HCT116 (cell line): ENCODE measurements at regions not wholly inside any gene's neighbourhood (a gene's known extent, or its start where the extent isn't known, plus 50 kb on each side); places are given as distances from the start of the nearest gene placed in this dataset.

Experiments used
- ATAC-seq: fragments of 200-7000 bp; cut with Tn5 transposase; 2 replicates; pipeline ENCODE4 v1.9.1; 2020; ENCODE audit warnings: mild to moderate bottlenecking, moderate library complexity
- BruUV-seq: library from RNA; stranded (reverse); fragments of 400-500 nt; replicated peaks from 2 replicates; lab custom pipeline; 2021; lab: Mats Ljungman, UMichigan
- CTCF ChIA-PET: fragments of 300-600 bp; sonication (Branson Sonifier 250); formaldehyde crosslinking; loops from one replicate; lab custom pipeline; 2021; ENCODE audit warnings: antibody characterized with exemption; lab: Charles Lee
- POLR2A ChIA-PET: fragments of 300-600, 350-600 bp; sonication (Branson Sonifier 250); formaldehyde crosslinking; loops from one replicate; lab custom pipeline; 2021; ENCODE audit warnings: antibody characterized with exemption; lab: Charles Lee
- RAD21 ChIA-PET, 2 experiments: fragments of 300-600 bp; sonication (Branson Sonifier 250); formaldehyde crosslinking; loops; one replicate each; lab custom pipeline; 2023; ENCODE audit warnings: low total read pairs in 2 of 2; ENCODE audit not compliant: uncharacterized antibody in 2 of 2, unreplicated experiment in 2 of 2, low non-redundant PET in 1 of 2; lab: Charles Lee
- DNase-seq: peaks from one replicate; pipeline ENCODE4 v3.0.0-alpha.2; 2010; ENCODE audit warnings: low read depth, low spot score
- H2AFZ ChIP-seq: fragments of 200-600 bp; shearing (Covaris generic), sonication (generic); 2 replicates; pipeline ENCODE4 v1.6.1; 2017; ENCODE audit warnings: low read depth, mixed run types, mixed read lengths, antibody characterized with exemption, low read length; ENCODE audit not compliant: poor library complexity, severe bottlenecking
- H3K27ac ChIP-seq: 2 replicates; pipeline ENCODE4 v1.5.1; 2012; ENCODE audit warnings: low read depth, low read length
- H3K27me3 ChIP-seq: fragments of 200-600 bp; sonication (generic); 2 replicates; pipeline ENCODE4 v1.6.1; 2016; ENCODE audit warnings: mixed run types, low read length, mixed read lengths; ENCODE audit not compliant: insufficient read depth
- H3K36me3 ChIP-seq, 2 experiments: fragments of 200-500 bp in 1 of 2; fragments of 200-600 bp in 1 of 2; sonication (Bioruptor generic) in 1 of 2; sonication (generic) in 1 of 2; 2 replicates each; pipeline versions ENCODE4 v1.5.1 to v1.6.1; 2014 to 2016; ENCODE audit warnings: low read length in 2 of 2, inconsistent platforms in 1 of 2, mixed read lengths in 1 of 2, mixed run types in 1 of 2; ENCODE audit not compliant: insufficient read depth in 2 of 2, control insufficient read depth in 1 of 2
- H3K4me1 ChIP-seq, 2 experiments: fragments of 200-600 bp in 1 of 2; sonication (generic) in 1 of 2; 2 replicates each; pipeline versions ENCODE4 v1.5.1 to v1.6.1; 2012 to 2017; ENCODE audit warnings: low read length in 2 of 2, inconsistent platforms in 1 of 2, mild to moderate bottlenecking in 1 of 2, mixed read lengths in 1 of 2, mixed run types in 1 of 2, moderate library complexity in 1 of 2; ENCODE audit not compliant: insufficient read depth in 2 of 2, control insufficient read depth in 1 of 2
- H3K4me2 ChIP-seq: fragments of 200-600 bp; sonication (generic); 2 replicates; pipeline ENCODE4 v1.6.1; 2017; ENCODE audit warnings: mixed run types, low read length, mixed read lengths
- H3K4me3 ChIP-seq, 2 experiments: fragments of 200-600 bp in 1 of 2; sonication (generic) in 1 of 2; replicated peaks in 1 of 2; 2 replicates each; pipeline ENCODE4 v1.5.1; 2011 to 2016; ENCODE audit warnings: low read length in 2 of 2, control low read depth in 1 of 2, low read depth in 1 of 2, mild to moderate bottlenecking in 1 of 2, mixed read lengths in 1 of 2, mixed run types in 1 of 2
- H3K79me2 ChIP-seq: fragments of 200-600 bp; sonication (generic); 2 replicates; pipeline ENCODE4 v1.6.1; 2017; ENCODE audit warnings: mild to moderate bottlenecking, mixed run types, low read length, moderate library complexity, mixed read lengths; ENCODE audit not compliant: insufficient read depth
- H3K9ac ChIP-seq: fragments of 200-600 bp; sonication (generic); 2 replicates; pipeline ENCODE4 v1.6.1; 2016; ENCODE audit warnings: low read length, mixed read lengths
- H3K9me2 ChIP-seq: fragments of 200-600 bp; sonication (generic), shearing (Covaris generic); 2 replicates; pipeline ENCODE4 v1.6.1; 2017; ENCODE audit warnings: mixed run types, mild to moderate bottlenecking, moderate library complexity; ENCODE audit not compliant: insufficient read depth
- H3K9me3 ChIP-seq, 2 experiments: fragments of 200-500 bp in 1 of 2; fragments of 200-600 bp in 1 of 2; sonication (Bioruptor generic) in 1 of 2; sonication (generic) in 1 of 2; 2 replicates each; pipeline ENCODE4 v1.6.1; 2014 to 2017; ENCODE audit warnings: low read length in 2 of 2, mixed read lengths in 2 of 2, inconsistent platforms in 1 of 2, low read depth in 1 of 2, mild to moderate bottlenecking in 1 of 2, mixed run types in 1 of 2, moderate library complexity in 1 of 2; ENCODE audit not compliant: control insufficient read depth in 1 of 2, insufficient read depth in 1 of 2
- H4K20me1 ChIP-seq: fragments of 200-600 bp; sonication (generic), shearing (Covaris generic); 2 replicates; pipeline ENCODE4 v1.6.1; 2017; ENCODE audit warnings: mixed run types, mild to moderate bottlenecking, moderate library complexity; ENCODE audit not compliant: insufficient read depth
- CBX3 ChIP-seq: IDR thresholded peaks from 2 replicates; pipeline ENCODE4 v1.6.1; 2012; ENCODE audit warnings: low read depth
- CEBPB ChIP-seq: IDR thresholded peaks from 2 replicates; pipeline ENCODE4 v1.6.1; 2012; ENCODE audit warnings: low read depth
- CTCF ChIP-seq, 3 experiments: fragments of 200-600 bp in 1 of 3; sonication (generic) in 1 of 3; IDR thresholded peaks in 2 of 3; conservative IDR thresholded peaks in 1 of 3; 2 replicates each; pipeline ENCODE4 v1.5.1; 2012 to 2017; ENCODE audit warnings: low read depth in 2 of 3, low read length in 2 of 3, antibody characterized with exemption in 1 of 3, borderline replicate concordance in 1 of 3, control low read depth in 1 of 3, mild to moderate bottlenecking in 1 of 3, mixed read lengths in 1 of 3, mixed run types in 1 of 3, moderate library complexity in 1 of 3; ENCODE audit not compliant: insufficient read depth in 1 of 3
- EGR1 ChIP-seq: IDR thresholded peaks from 2 replicates; pipeline ENCODE4 v1.6.1; 2012; ENCODE audit warnings: low read depth
- ELF1 ChIP-seq: IDR thresholded peaks from 2 replicates; pipeline ENCODE4 v1.6.1; 2012; ENCODE audit warnings: low read depth, borderline replicate concordance
- JUND ChIP-seq: IDR thresholded peaks from 2 replicates; pipeline ENCODE4 v1.6.1; 2012
- MAX ChIP-seq: IDR thresholded peaks from 2 replicates; pipeline ENCODE4 v1.6.1; 2012
- POLR2A ChIP-seq: IDR thresholded peaks from 2 replicates; pipeline ENCODE4 v1.7.0; 2011; ENCODE audit warnings: borderline replicate concordance; ENCODE audit not compliant: insufficient read depth, insufficient read length; ENCODE audit errors: extremely low read depth
- POLR2AphosphoS5 ChIP-seq: IDR thresholded peaks from 2 replicates; pipeline ENCODE4 v1.6.1; 2011; ENCODE audit warnings: mild to moderate bottlenecking, low read depth, low read length, moderate library complexity
- RAD21 ChIP-seq: IDR thresholded peaks from 2 replicates; pipeline ENCODE4 v1.6.1; 2012; ENCODE audit warnings: low read depth, mild to moderate bottlenecking
- REST ChIP-seq: IDR thresholded peaks from 2 replicates; pipeline ENCODE4 v1.6.1; 2012; ENCODE audit warnings: low read depth
- SIN3A ChIP-seq: IDR thresholded peaks from 2 replicates; pipeline ENCODE4 v1.6.1; 2012; ENCODE audit warnings: low read depth
- SRF ChIP-seq: IDR thresholded peaks from 2 replicates; pipeline ENCODE4 v1.6.1; 2012; ENCODE audit warnings: low read depth
- TCF7L2 ChIP-seq: IDR thresholded peaks from 2 replicates; pipeline ENCODE4 v1.7.0; 2011; ENCODE audit warnings: borderline replicate concordance, inconsistent platforms; ENCODE audit not compliant: insufficient read depth, insufficient read length; ENCODE audit errors: extremely low read depth
- YY1 ChIP-seq: IDR thresholded peaks from 2 replicates; pipeline ENCODE4 v1.6.1; 2011; ENCODE audit warnings: low read length, low read depth, moderate library complexity, mild to moderate bottlenecking; ENCODE audit not compliant: insufficient replicate concordance; ENCODE audit errors: extremely low read depth
- ZBTB33 ChIP-seq: IDR thresholded peaks from 2 replicates; pipeline ENCODE4 v1.6.1; 2011; ENCODE audit warnings: mild to moderate bottlenecking, low read length, moderate library complexity; ENCODE audit not compliant: insufficient replicate concordance; ENCODE audit errors: extremely low read depth
- ZFX ChIP-seq: fragments of 450-650 bp; IDR thresholded peaks from 2 replicates; pipeline ENCODE4 v1.6.1; 2017
- ZNF274 ChIP-seq: fragments of 200-500 bp; sonication (Bioruptor generic); IDR thresholded peaks from 2 replicates; pipeline ENCODE4 v1.6.1; 2014; ENCODE audit warnings: mild to moderate bottlenecking, low read depth, low read length, inconsistent platforms
- intact Hi-C: fragments of 100-400 bp; cut with micrococcal nuclease; formaldehyde crosslinking; loops from 2 replicates; pipeline ENCODE4 v1.10.0; 2022

GRCh38 chr1:229812148-229812547 lies 186.1 kb downstream of the URB2 start:
- Histone ChIP-seq H3K36me3 (no peaks in the 10 kb centered on the region), H3K79me2 (no peaks in the 10 kb centered on the region), H3K4me2 (no peak overlapping the region), H2AFZ (no peak overlapping the region), H3K4me3 (no peak overlapping the region), H3K27me3 (peaks cover 17% of the 10 kb centered on the region), H3K9me3 (peaks cover 3 to 7% of the 10 kb centered on the region in 2 experiments; a peak in 1 of 4 replicates), H3K9me2 (no peaks in the 10 kb centered on the region), H3K27ac (no peak overlapping the region), H4K20me1 (no peaks in the 10 kb centered on the region), H3K4me1 (no peaks in the 10 kb centered on the region), H3K9ac (no peak overlapping the region)
- ChIA-PET CTCF (no interaction called here), RAD21 (no interaction called here), POLR2A (no interaction called here)
- TF ChIP-seq POLR2AphosphoS5: no peak
- no peak for TF ChIP-seq RAD21
- TF ChIP-seq SRF: no peak
- no peak for TF ChIP-seq ZFX
- no peak for TF ChIP-seq TCF7L2
- no peak for TF ChIP-seq YY1
- no peak for TF ChIP-seq ZBTB33
- TF ChIP-seq CTCF (IDR thresholded peaks at IDR 0.05 in 2 of 3, conservative IDR thresholded peaks at IDR 0.05 in 1 of 3; ENCODE audit: borderline replicate concordance in 1 of 3, insufficient read depth in 1 of 3, low read depth in 2 of 3, low read length in 2 of 3): no peak
- TF ChIP-seq POLR2A: no peak
- TF ChIP-seq EGR1: no peak
- no peak for TF ChIP-seq JUND
- no peak for TF ChIP-seq MAX
- no peak for TF ChIP-seq CBX3
- no peak for TF ChIP-seq ZNF274
- no peak for TF ChIP-seq CEBPB
- no peak for TF ChIP-seq REST
- no peak for TF ChIP-seq ELF1
- TF ChIP-seq SIN3A: no peak
- DNase-seq (no peak), ATAC-seq (no peak)
- no TSS peak for BruUV-seq
- intact Hi-C loops: no loop called here
